HG02885 (cell line): ENCODE measurements at regions not wholly inside any gene's neighbourhood (a gene's known extent, or its start where the extent isn't known, plus 50 kb on each side); places are given as distances from the start of the nearest gene placed in this dataset.
"Not testable (repeated sequence)": the region's sequence is repeated elsewhere in the genome, so short reads cannot be mapped to it uniquely, and the experiment has no call there.

Experiments used
- ATAC-seq: cut with Tn5 transposase; IDR thresholded peaks from one replicate; pipeline ENCODE4 v1.9.1; 2021; ENCODE audit warnings: mild to moderate bottlenecking; ENCODE audit not compliant: unreplicated experiment, poor library complexity

DNA sequence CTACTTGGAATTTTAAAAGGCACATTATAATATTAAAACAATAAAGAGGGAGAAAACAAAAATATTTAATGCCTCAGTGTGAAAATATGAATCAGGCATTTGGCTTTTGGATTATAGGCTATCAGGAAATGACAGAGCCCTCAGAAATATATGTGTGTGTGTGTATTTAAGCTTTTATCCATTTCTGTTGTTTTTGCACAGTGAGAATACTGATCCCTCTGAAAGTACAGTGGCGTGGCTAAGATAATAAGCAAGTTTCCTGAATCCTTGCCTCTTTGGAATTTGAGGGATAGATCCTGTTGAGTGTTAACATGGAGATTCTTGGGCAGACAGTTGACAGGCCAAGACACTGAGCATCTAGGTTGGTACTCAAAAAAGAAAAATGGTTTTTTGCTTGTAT, 234.8 kb upstream of the ZBTB20 start:
- ATAC-seq = no peak

DNA sequence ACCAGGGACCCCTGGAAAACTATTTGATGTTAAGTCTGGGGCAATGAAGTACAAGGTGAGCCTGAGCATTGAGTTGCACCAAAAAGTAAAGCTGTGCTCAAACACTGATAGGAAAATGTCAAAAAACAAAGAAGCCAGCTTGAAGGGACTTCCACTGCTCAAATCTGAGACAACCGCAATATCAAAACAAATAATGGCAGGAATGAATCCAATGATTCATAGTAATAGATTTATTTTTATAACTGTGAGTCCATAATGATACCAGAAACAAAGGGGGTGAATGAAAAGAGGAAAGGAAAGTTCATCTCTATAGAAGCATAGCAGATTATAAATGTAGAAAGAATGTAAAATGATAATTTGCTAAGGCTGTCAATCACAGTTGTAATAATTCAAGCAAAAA, 237.3 kb upstream of the ZBTB20 start:
- no peak for ATAC-seq

DNA sequence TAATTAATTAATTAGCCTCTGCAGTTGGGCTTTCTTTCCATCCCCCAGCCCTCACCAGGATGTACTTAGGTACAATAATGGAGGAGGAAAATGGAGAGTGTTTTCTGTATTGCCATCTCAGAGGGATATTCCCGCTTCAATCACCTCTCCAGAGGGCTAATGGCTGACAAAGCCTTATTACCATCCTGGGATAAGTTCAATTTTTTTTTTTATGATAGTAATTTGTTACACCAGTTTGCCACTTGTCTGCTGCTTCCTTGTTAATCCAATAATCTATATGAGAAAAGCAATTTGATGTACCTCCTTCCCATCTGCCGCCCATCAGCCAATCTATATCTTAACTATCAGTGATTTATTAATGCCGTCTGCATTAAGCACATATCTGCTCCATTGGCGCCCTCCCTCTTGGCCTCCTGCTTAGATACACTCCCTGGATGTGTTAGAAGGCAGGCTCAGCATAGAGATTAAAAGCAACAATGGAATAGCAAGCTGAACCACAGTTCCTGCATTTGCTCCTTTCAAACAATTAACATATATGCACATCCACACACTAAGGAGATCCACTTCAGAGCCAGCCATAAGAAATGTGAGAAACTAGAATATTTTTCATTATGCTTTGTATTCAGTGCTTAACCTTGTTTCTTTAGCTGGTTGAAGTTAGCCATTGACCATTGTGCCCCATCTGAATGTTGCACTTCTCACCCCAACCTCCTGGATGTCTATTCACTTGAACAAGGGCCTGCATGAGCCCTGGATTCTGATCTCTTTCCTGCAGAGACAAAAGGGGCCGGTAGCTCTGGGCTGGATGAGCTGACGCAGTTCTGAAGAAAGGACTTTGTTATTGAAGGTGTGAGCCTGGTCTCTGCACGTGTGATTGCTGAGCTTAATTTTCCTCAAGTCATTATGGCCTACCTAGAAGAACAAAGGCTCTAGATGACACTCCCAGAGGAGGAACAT, 237.3 kb upstream of the GAP43 start:
- no peak for ATAC-seq

DNA sequence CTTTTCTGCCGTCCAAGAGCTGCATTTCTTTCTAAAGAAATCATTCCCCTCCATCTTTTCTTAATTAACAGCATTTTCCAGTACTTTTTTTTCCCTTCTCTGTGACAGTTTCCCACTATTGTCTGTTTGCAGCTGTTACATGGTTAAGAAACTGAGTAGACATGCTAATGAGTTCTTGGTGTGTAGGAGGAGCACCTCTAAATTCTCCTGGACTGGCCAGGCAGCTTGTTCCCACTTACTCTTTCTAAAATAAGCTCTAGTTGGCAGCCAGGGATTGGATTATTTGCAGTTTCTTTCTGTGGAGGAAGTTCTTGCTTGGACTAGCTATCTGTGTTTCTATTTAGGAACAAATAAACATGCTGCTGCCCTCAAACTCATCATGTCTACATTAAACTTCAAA, 235.1 kb upstream of the GAP43 start:
- ATAC-seq = no peak

DNA sequence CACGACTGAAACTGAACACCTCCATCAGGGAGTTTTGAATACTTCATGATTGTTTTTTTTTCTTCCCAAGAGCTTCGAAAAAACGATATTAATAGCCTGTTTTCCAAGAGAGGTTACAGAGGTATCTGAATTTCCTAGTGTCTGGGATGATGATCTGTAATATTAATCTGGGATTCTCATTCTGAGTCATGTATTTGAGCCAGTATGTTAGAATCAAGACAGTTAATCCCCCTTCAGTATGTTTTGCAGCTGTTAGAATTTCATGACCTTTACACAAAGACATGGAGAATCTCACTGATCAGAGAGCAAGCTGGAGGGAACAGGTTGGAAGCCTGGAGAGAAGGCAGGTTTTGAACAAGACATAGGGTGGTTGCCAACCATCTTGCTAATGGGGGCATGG, 234.5 kb upstream of the GAP43 start:
- ATAC-seq = no peak

DNA sequence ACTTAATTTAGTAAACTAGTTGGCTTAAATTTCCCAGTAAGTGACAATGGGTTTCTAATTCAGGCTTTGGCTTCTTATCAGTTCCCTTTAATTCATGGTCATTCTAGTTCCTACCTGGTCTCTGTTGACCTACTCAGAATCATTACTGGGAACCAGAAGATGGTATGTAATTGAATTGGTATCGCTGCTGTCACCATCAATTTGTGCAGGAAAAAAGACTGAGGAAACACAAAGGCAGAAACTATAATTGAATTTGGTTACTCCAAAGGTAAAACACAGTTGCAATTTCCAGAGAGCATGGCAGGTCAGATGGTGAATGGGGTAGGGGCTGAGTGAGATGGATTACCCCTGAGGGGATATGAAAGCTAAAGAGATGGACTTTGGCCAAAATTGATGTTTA, 226.5 kb upstream of the GAP43 start:
- no peak for ATAC-seq

DNA sequence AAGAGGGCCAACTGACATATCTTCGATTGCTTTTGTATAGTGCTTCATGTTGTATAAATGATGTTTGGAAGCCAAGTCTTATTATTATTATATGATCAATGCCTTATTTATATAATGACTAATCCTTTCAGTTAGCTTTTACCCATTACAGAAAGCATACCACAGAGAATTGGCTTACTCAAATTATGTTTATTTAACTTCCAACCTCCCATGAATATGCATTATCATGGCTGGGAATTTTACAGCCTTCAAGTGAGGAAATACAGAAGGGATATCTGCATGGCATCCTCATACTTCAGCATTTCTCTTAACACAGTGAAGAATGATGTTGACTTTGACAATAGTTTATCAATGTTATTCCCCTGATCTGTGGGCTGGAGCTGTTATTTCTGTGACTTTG, 225.9 kb upstream of the GAP43 start:
- ATAC-seq = no peak

DNA sequence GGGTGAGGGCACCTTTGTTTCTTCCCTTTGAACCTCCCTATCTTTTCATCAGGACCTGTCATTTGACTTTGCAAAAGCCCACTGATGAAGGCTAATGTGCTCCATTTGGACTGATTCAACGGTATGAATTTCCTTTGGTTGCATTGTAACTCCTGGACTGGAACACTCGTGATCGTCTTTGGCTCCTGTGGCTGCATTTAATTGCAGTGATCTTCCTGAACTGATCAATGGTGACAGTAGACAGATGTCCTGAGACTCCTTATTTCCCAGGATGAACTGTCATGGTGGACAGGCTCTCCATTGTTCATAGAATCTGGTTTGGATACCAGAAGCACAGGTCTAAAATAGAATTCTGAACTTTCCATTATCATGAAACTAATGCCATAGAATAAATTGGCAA, 224.8 kb upstream of the GAP43 start:
- no peak for ATAC-seq

DNA sequence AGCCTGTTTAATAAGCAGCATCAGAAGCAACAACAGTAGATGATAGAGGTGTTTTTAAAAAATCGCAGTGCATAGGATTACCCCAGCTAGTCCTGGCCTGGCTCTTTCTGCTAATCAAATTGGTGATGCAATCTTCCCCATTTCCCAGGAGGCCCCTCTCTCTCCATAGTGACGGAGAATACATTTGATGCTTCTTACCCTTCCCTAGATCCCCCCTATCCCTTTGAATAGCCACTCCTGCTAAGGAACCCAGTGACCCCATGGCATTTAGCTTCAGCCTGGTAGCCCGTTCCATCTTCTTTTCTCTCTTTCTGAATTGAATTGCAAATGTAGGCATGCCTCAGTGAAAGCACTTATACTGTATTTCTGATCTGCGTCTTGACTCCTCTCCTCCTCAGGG, 223.6 kb upstream of the GAP43 start:
- no peak for ATAC-seq

DNA sequence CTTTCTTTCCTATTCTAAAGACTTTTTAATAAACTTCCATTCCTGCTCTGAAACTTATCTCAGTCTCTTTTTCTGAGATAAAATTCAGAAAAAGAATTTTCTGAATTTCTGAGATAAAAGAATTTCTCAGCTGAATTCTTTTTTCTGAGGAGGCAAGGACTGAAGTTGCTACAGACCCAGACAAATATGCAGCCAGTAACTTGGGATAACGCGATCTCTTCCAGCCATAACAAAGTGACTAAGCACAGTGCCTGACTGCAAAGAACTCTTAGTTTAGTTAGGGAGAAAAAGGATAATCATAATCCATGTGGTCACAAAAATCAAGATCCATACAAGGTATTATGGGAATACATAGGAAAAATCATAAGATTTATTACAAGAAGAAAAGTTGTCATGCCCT, 222.0 kb upstream of the GAP43 start:
- no peak for ATAC-seq

DNA sequence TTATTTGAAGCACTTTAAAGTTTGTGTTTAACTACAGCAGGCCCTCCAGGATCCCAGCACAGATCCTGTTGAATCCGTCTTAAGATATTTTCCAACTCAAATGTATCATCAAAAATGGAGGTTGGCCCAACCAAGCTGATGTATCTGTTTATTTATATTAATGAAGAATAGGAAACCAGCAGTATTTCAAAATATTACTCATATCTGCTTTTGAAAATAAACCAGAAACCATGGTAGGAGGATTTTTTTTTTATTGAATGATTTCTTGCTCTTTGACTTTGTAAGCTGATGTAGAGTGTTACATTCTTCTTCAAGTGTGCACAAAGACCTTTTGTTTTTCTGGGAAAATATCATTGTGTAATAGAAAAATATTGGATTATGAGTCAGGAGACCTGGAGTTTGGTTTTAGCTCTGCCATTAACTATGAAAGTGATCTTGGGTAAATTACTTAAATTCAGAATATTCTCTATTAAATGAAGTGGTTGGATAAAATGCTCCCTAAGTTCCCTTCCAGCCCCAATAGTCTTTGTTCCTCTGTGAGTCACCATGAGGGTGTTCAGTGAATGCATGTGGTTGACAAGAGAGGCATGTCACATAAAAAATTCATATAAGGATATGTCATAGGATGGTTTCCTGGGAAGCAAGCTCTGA, 221.3 kb upstream of the GAP43 start:
- ATAC-seq = no peak

DNA sequence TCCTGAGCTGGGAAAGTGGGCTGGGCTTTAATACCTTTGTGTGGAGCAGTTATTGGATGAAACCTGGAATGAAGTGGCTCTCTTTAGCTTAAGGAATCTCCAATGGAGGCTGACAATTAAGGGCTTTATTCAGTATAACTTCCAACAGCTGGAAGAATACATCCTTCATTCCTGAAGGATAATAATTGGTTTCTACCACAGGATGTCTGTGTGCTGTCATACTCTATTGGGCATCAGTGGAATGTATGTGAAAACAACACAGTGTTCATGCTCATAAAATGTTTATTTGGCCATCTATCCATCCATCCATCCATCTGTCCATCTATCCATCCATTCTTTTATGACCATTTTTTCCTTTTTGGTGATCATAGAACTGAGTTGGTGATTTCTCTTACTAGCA, 220.7 kb upstream of the GAP43 start:
- no peak for ATAC-seq

DNA sequence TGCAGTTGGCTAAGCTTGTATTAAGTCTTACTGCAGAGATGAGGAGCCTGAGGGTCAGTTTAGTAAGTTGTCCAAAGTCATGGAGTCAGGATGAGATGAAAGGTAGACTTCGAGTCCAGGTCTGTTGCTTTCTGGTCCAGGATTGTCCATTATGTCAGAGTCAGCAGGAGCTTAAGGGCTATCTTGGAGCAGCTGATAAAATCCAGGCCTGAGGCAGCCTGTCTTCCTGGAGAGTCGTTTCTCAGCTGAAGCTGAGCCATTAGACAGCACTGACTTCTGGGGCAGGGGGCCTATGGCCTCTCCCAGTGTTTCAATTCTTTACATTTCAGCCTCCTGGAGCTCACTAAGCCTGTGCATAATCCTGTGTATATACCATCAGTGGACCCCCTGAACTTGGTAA, 219.5 kb upstream of the GAP43 start:
- ATAC-seq = no peak

DNA sequence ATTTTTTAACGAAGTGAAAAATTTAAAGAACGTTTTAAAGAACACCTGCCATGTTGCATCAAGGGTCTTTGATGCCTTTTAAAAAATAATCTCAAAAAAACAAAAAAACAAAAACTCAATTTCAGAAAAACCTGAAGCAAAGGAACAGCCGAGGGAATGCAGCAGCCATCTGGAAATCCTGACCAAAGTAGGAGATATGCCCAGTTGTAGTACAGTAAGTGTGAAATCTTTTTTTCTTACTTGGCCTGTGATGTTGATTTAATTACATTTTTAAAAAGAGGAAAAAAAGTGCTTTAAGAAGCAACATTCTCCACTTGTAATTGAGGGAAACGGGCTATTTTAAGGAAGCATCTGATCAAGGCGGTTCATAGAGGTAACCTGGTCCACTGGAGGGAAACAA, 213.7 kb upstream of the GAP43 start:
- no peak for ATAC-seq

DNA sequence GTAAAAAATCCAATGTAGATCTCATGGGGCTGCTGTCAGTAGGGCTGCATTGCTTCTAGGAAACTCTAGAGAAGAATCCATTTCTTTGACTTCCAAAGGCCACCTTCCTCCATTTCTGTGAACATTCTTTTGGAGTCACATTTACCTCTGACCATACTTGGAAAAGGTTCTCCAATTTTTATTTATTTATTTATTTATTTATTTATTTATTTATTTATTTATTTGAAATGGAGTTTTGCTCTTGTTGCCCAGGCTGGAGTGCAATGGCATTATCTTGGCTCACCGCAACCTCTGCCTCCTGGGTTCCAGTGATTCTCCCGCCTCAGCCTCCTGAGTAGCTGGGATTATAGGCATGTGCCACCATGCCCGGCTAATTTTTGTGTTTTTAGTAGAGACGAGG, 208.7 kb upstream of the GAP43 start:
- not testable (repeated sequence) for ATAC-seq

DNA sequence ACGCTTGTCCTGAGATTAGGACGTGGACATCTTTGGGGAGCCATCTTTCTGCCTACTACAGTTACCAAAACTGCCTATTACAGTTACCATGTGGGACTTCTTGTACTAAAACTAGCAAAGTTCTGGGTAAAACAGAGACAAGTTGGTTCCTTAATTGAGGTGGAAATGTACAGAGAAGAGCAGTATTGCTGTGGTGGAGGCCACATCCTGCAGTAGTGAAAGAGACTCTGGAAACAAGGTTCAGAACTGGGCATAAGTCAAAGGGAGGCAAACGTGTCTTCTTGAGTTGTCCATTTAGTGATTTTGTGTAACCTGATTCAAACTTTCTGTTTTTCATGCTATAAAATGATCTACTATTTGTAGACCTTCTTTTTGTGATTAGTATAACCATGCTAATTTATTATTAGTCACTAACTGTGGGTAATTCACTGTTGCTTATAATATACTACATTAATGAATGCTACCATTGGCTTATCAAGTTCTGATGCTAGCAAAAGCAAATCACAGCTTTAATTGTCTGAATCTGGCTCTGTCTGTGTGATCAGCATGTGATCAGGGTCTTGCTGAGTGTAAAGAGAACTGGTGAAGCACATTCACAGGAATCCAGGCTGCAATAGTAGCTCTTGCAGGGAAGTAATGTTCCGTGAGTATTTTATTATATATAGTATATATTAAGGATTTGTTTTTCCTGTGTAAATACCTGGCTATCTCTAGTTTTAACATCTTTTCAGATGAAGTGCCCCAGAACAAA, 207.9 kb upstream of the GAP43 start:
- ATAC-seq = no peak

DNA sequence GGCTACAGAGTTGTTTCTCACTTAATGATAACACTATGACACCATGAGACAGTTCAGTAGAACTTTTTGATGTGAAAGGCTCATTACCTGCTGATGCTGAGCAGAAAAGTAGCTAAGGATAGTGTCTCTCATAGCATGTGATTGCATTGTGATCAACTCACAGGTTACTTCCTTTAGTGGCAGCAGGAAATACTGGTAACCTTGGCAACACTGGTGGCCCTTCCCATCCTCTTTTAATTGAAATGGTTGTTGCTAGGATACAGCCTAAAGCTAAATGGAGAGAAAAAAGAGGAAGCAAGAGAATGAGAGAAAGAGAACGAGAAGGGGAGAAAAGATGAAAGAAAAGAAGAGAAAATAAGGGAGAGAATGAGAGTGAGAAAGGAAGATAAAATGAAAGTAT, 204.7 kb upstream of the GAP43 start:
- ATAC-seq = no peak

DNA sequence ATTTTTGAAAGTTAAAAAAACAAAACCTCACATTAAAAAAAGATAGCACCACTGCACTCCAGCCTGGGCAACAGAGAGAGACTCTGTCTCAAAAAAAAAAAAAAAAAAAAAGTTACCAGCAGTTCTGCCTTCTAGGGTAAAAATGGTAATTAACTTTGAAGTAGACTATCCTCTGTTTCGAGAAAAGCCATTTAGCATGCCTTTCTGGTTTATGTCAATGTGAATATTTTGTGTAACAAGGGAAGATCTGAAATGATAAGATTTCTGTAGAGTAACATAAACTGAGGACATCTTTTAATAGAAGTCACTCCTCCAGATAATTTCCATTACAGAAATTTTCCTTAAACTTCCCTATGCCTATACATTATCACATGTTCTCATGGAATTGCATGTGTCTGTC, 203.2 kb upstream of the GAP43 start:
- ATAC-seq = no peak

DNA sequence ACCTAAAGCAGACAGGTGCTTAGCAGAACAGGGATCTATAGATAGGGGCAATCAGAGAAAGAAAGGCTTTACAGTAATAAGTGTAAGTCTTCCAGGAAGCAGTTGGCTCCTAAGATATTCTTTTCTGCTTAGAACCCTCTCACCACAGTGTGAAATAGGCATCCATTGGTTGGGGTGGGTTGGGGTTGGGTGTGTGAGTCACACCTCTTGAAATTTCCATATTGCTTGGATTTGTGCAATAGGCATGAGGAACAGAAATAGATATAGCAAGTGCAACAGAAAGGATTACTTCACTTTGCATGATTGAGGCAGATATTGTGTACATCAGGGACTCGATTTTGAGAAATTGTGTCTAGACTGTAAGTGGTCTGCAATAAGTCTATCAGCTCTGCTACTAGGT, 200.1 kb upstream of the GAP43 start:
- ATAC-seq = no peak

DNA sequence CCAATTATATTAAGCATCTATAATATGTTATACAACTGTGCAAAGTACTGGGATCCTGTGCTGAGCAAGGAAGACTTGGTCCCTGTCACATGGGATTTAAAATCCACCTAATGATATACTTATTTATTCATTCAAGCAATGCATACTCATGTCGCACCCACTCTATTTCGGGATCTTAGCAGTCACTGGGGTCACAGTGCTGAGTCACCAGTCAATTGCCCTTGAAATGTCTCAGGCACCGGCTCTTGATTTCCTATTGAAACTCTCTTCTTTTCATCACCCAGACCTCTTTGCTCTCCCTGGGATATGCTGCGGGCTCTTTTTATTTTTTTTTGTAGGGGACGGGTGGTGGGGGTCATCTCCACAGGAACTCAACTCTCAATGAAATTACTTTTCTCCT, 194.5 kb upstream of the GAP43 start:
- ATAC-seq = no peak

DNA sequence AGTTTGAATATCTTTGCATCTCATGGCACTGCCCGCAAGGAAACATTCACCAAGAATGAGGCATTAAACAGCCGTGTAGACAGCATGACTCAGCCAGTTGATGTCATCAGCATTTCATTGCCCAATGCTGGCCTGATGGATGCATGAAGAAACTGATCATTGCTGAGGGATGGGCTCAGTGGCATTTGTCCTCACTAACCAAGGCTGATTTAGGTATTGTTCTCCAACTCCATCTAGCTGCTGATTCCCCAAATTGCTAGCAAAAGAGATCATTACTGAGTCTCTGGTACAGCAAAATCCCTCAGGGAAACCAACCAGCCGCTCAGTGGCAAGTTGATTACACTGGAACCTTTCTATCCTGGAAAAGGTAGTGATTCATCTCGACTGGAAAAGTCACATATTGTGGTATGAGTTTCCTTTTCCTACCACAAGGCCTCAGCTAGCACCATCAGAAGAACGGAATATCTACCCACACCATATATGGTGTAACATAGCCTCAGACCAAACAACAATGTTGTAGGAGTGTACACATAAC, 186.5 kb upstream of the GAP43 start:
- no peak for ATAC-seq
